ENCODE measurements at regions not wholly inside any gene's neighbourhood (a gene's known extent, or its start where the extent isn't known, plus 50 kb on each side); places are given as distances from the start of the nearest gene placed in this dataset.

DNA sequence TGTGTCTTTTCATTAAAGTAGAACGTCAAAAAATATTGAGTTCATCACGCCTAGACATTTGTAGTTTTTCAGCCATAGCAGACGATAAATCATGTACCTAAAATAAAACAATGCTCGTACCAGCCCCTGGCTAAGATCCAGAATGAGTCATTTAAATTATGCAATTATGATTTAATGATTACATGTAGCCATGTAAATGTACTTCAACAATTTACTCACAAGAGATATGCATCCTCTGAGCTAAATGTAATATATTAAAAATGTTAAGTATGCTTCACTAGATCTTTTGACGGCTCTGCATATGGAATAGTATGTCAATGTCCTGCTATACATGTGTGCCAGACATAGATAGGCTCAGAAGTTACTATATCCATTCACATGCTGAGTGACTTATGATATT lies 1077.8 kb downstream of the ARAP2 start:
- Mint-ChIP-seq H3K4me3 (no peak overlapping the region), H3K36me3 (ENCODE audit: insufficient read depth in 1 of 3, low read depth in 3 of 3) (no peaks in the 10 kb centered on the region), H3K27me3 (ENCODE audit: low read depth) (no peaks in the 10 kb centered on the region), H3K27ac (no peak overlapping the region), H3K9me3 (no peaks in the 10 kb centered on the region), H3K4me1 (peaks cover 2 to 3% of the 10 kb centered on the region in 2 experiments; a peak in 1 of 4 replicates)
- H3K23me2 ChIP-seq (ENCODE audit: insufficient read length, low read depth, low read length, poor library complexity, severe bottlenecking): no peaks in the 10 kb centered on the region
- H2AK5ac ChIP-seq (ENCODE audit: insufficient read length, low read length): no peak overlapping the region
- H3K23ac ChIP-seq (ENCODE audit: insufficient read length, low read depth, low read length): no peak overlapping the region
- no peaks in the 10 kb centered on the region for H3K9me3 ChIP-seq (ENCODE audit: control insufficient read depth, low read depth, low read length)
- H3K14ac ChIP-seq (ENCODE audit: insufficient read depth, low read length): no peak overlapping the region
- WGBS (ENCODE audit: extremely low coverage, insufficient read length, low lambda C conversion rate): no CpG with 5 or more reads among the region's 5 CpGs
- H3K79me1 ChIP-seq (ENCODE audit: insufficient read depth, low read depth, low read length, poor library complexity, severe bottlenecking): no peaks in the 10 kb centered on the region
- DNase-seq: no peak
- H3K18ac ChIP-seq (ENCODE audit: insufficient read length, low read depth, low read length): no peak overlapping the region
- no peak overlapping the region for H3K4ac ChIP-seq (ENCODE audit: low read depth, low read length)
- no peak overlapping the region for H4K91ac ChIP-seq (ENCODE audit: insufficient read length, low read depth, low read length)
- no peak overlapping the region for H3K9ac ChIP-seq (ENCODE audit: extremely low read depth, insufficient read length, low read length)
- no peak overlapping the region for H3K56ac ChIP-seq (ENCODE audit: insufficient read length, low read depth, low read length)
- no peak overlapping the region for H2BK120ac ChIP-seq (ENCODE audit: low read depth, low read length, poor library complexity, severe bottlenecking)
- no peak overlapping the region for H4K8ac ChIP-seq (replicated peaks; ENCODE audit: insufficient read length, low read depth, low read length)
- H4K20me1 ChIP-seq (ENCODE audit: control insufficient read depth, insufficient read depth, insufficient read length): no peaks in the 10 kb centered on the region
- H2BK12ac ChIP-seq (ENCODE audit: insufficient read length, low read depth, low read length): no peak overlapping the region
- H3K79me2 ChIP-seq (ENCODE audit: insufficient read depth, low read length): no peaks in the 10 kb centered on the region
- H3K27ac ChIP-seq (ENCODE audit: insufficient read length, low read depth, low read length): no peak overlapping the region
- no peaks in the 10 kb centered on the region for H3K27me3 ChIP-seq (ENCODE audit: insufficient read depth, low read length)
- no peak overlapping the region for H4K5ac ChIP-seq (ENCODE audit: insufficient read length, low read depth, low read length)
- H2BK5ac ChIP-seq (ENCODE audit: insufficient read length, low read length): no peak overlapping the region
- H2BK20ac ChIP-seq (ENCODE audit: low read depth, low read length, poor library complexity, severe bottlenecking): no peak overlapping the region
- no peak overlapping the region for H3T11ph ChIP-seq (ENCODE audit: low read length)
- no peak overlapping the region for H3K4me2 ChIP-seq (ENCODE audit: insufficient read depth, insufficient read length, low read length)
- no peak overlapping the region for H2AFZ ChIP-seq (ENCODE audit: low read length)
- H3K4me1 ChIP-seq (ENCODE audit: insufficient read depth, low read length): no peaks in the 10 kb centered on the region; the same call in 1 of the 2 replicates
- TF ChIP-seq, protein P1, sequence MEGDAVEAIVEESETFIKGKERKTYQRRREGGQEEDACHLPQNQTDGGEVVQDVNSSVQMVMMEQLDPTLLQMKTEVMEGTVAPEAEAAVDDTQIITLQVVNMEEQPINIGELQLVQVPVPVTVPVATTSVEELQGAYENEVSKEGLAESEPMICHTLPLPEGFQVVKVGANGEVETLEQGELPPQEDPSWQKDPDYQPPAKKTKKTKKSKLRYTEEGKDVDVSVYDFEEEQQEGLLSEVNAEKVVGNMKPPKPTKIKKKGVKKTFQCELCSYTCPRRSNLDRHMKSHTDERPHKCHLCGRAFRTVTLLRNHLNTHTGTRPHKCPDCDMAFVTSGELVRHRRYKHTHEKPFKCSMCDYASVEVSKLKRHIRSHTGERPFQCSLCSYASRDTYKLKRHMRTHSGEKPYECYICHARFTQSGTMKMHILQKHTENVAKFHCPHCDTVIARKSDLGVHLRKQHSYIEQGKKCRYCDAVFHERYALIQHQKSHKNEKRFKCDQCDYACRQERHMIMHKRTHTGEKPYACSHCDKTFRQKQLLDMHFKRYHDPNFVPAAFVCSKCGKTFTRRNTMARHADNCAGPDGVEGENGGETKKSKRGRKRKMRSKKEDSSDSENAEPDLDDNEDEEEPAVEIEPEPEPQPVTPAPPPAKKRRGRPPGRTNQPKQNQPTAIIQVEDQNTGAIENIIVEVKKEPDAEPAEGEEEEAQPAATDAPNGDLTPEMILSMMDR (conservative IDR thresholded peaks at IDR 0.05): no peak
- H2BK15ac ChIP-seq (ENCODE audit: low read depth, low read length): no peak overlapping the region

Measured in H9 (cell line).